ENCODE measurements at regions not wholly inside any gene's neighbourhood (a gene's known extent, or its start where the extent isn't known, plus 50 kb on each side); places are given as distances from the start of the nearest gene placed in this dataset.
"Not testable (repeated sequence)": the region's sequence is repeated elsewhere in the genome, so short reads cannot be mapped to it uniquely, and the experiment has no call there.

- DNase-seq (ENCODE audit: low spot score) = not testable (repeated sequence)
These were observed 126.4 kb downstream of the RBM46 start for GRCh38 chr4:154907345-154908045.

- no peak for DNase-seq (ENCODE audit: low spot score)
These were observed 127.1 kb downstream of the RBM46 start for GRCh38 chr4:154908168-154908567.

GRCh38 chr4:154911097-154911496 lies 130.0 kb downstream of the RBM46 start:
- no peak for DNase-seq (ENCODE audit: low spot score)

- no peak for DNase-seq (ENCODE audit: low spot score)
These were observed 130.6 kb downstream of the RBM46 start for GRCh38 chr4:154911608-154912098.

GRCh38 chr4:154916068-154916467 lies 135.0 kb downstream of the RBM46 start:
- DNase-seq (ENCODE audit: low spot score) = no peak

GRCh38 chr4:154927126-154927680 lies 146.1 kb downstream of the RBM46 start:
- DNase-seq (ENCODE audit: low spot score) = no peak

GRCh38 chr4:154928640-154929257 lies 147.7 kb downstream of the RBM46 start:
- DNase-seq (ENCODE audit: low spot score) = no peak

GRCh38 chr4:154936873-154937272 lies 155.8 kb downstream of the RBM46 start:
- DNase-seq (ENCODE audit: low spot score) = no peak

GRCh38 chr4:154939851-154940250 lies 158.8 kb downstream of the RBM46 start:
- DNase-seq (ENCODE audit: low spot score) = no peak

GRCh38 chr4:154942176-154942575 lies 161.1 kb downstream of the RBM46 start:
- no peak for DNase-seq (ENCODE audit: low spot score)

- no peak for DNase-seq (ENCODE audit: low spot score)
These were observed 163.9 kb downstream of the RBM46 start for GRCh38 chr4:154944996-154945395.

GRCh38 chr4:154946113-154946512 lies 165.0 kb downstream of the RBM46 start:
- no peak for DNase-seq (ENCODE audit: low spot score)

GRCh38 chr4:154953691-154954090 lies 172.6 kb downstream of the RBM46 start:
- DNase-seq (ENCODE audit: low spot score) = no peak

GRCh38 chr4:154954117-154954516 lies 173.0 kb downstream of the RBM46 start:
- DNase-seq (ENCODE audit: low spot score) = no peak

GRCh38 chr4:154958121-154958520 lies 177.0 kb downstream of the RBM46 start:
- DNase-seq (ENCODE audit: low spot score) = no peak

GRCh38 chr4:154958621-154959358 lies 177.7 kb downstream of the RBM46 start:
- no peak for DNase-seq (ENCODE audit: low spot score)

GRCh38 chr4:154959756-154960155 lies 178.7 kb downstream of the RBM46 start:
- no peak for DNase-seq (ENCODE audit: low spot score)

GRCh38 chr4:154960476-154960875 lies 179.4 kb downstream of the RBM46 start:
- no peak for DNase-seq (ENCODE audit: low spot score)

- no peak for DNase-seq (ENCODE audit: low spot score)
These were observed 180.2 kb downstream of the RBM46 start for GRCh38 chr4:154961263-154961662.

- no peak for DNase-seq (ENCODE audit: low spot score)
These were observed 192.4 kb downstream of the RBM46 start for GRCh38 chr4:154973244-154974035.

- no peak for DNase-seq (ENCODE audit: low spot score)
These were observed 196.2 kb downstream of the RBM46 start for GRCh38 chr4:154977228-154977627.

All from CD4-positive, alpha-beta T cell treated with Interleukin-15 for 4 hours (primary cell).